ENCODE measurements at regions not wholly inside any gene's neighbourhood (a gene's known extent, or its start where the extent isn't known, plus 50 kb on each side); places are given as distances from the start of the nearest gene placed in this dataset.
"Not testable (repeated sequence)": the region's sequence is repeated elsewhere in the genome, so short reads cannot be mapped to it uniquely, and the experiment has no call there.

- H3K9me3 Mint-ChIP-seq (ENCODE audit: insufficient read depth); DNase-seq; H3K4me3 ChIP-seq (ENCODE audit: control extremely low read depth in 1 of 5, extremely low read depth in 1 of 5, insufficient read depth in 1 of 5, low read depth in 2 of 5, low read length in 4 of 5); intact Hi-C loops (cut with micrococcal nuclease); H3K4me1 ChIP-seq (ENCODE audit: control insufficient read depth in 2 of 2, insufficient read depth in 2 of 2, low read length in 2 of 2); H2AFZ ChIP-seq (ENCODE audit: insufficient read depth, low read depth, low read length, poor library complexity, severe bottlenecking); H3K36me3 ChIP-seq (replicated peaks in 1 of 2; ENCODE audit: control extremely low read depth in 1 of 2, control insufficient read depth in 1 of 2, extremely low read depth in 1 of 2, insufficient read depth in 2 of 2, low read length in 1 of 2); H4K20me1 ChIP-seq (ENCODE audit: control insufficient read depth, insufficient read depth, low read length, poor library complexity, severe bottlenecking); H3K27ac Mint-ChIP-seq; H3K27ac ChIP-seq (ENCODE audit: low read length in 2 of 2); H3K27me3 Mint-ChIP-seq; H3K9me3 ChIP-seq (ENCODE audit: control extremely low read depth in 1 of 3, control insufficient read depth in 2 of 3, insufficient read depth in 1 of 3, low read length in 2 of 3); H3K27me3 ChIP-seq (replicated peaks in 1 of 4; ENCODE audit: control extremely low read depth in 1 of 4, control insufficient read depth in 3 of 4, insufficient read depth in 4 of 4, low read length in 3 of 4); ATAC-seq (ENCODE audit: low read depth); H3K4me3 Mint-ChIP-seq; H3K4me1 Mint-ChIP-seq; H3K9ac ChIP-seq (ENCODE audit: low read length); H3K79me2 ChIP-seq (ENCODE audit: control insufficient read depth, insufficient read depth, low read length); H3K4me2 ChIP-seq (replicated peaks; ENCODE audit: low read depth, low read length, poor library complexity, severe bottlenecking); POLR2A ChIA-PET; CTCF ChIA-PET: not testable (repeated sequence)
- WGBS (ENCODE audit: insufficient coverage), result no CpG with 5 or more reads among the region's 6 CpGs
Observed at GRCh38 chr2:161502279-161502678, 86.2 kb downstream of the TBR1 start.

- WGBS (ENCODE audit: insufficient coverage), result 83% methylated on average over 2 of the region's 9 CpGs
- H3K27me3 Mint-ChIP-seq; H3K4me2 ChIP-seq (replicated peaks; ENCODE audit: low read depth, low read length, poor library complexity, severe bottlenecking); H3K9me3 Mint-ChIP-seq (ENCODE audit: insufficient read depth); H3K36me3 ChIP-seq (replicated peaks in 1 of 2; ENCODE audit: control extremely low read depth in 1 of 2, control insufficient read depth in 1 of 2, extremely low read depth in 1 of 2, insufficient read depth in 2 of 2, low read length in 1 of 2); ATAC-seq (ENCODE audit: low read depth); H3K9ac ChIP-seq (ENCODE audit: low read length); H3K4me1 ChIP-seq (ENCODE audit: control insufficient read depth in 2 of 2, insufficient read depth in 2 of 2, low read length in 2 of 2); H3K79me2 ChIP-seq (ENCODE audit: control insufficient read depth, insufficient read depth, low read length); H3K9me3 ChIP-seq (ENCODE audit: control extremely low read depth in 1 of 3, control insufficient read depth in 2 of 3, insufficient read depth in 1 of 3, low read length in 2 of 3); H2AFZ ChIP-seq (ENCODE audit: insufficient read depth, low read depth, low read length, poor library complexity, severe bottlenecking); H4K20me1 ChIP-seq (ENCODE audit: control insufficient read depth, insufficient read depth, low read length, poor library complexity, severe bottlenecking); H3K4me3 Mint-ChIP-seq; H3K27ac Mint-ChIP-seq; H3K27ac ChIP-seq (ENCODE audit: low read length in 2 of 2); H3K27me3 ChIP-seq (replicated peaks in 1 of 4; ENCODE audit: control extremely low read depth in 1 of 4, control insufficient read depth in 3 of 4, insufficient read depth in 4 of 4, low read length in 3 of 4); CTCF ChIA-PET; intact Hi-C loops (cut with micrococcal nuclease); POLR2A ChIA-PET; H3K4me1 Mint-ChIP-seq; DNase-seq; H3K4me3 ChIP-seq (ENCODE audit: control extremely low read depth in 1 of 5, extremely low read depth in 1 of 5, insufficient read depth in 1 of 5, low read depth in 2 of 5, low read length in 4 of 5): not testable (repeated sequence)
Observed at GRCh38 chr2:161504628-161505289, 88.7 kb downstream of the TBR1 start.

DNA sequence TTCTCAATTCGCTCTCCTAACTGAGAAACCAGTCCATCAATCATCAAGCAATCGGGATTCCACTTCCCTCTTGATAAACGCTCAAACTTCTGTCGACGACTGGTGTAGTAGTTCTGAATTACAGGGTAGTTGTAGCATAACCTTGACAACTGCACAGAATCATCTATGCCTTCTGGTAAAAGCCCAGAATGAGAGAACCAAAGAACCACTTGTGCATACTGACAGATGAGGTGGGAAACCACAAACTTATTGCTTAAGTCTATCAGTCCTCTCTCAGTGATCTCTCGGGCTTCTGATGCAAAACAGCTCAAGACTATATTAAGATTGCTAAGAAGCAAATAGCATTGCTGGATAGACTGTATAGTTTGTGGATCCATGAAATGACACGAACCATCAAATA is 89.4 kb downstream of the TBR1 start:
- H4K20me1 ChIP-seq (ENCODE audit: control insufficient read depth, insufficient read depth, low read length, poor library complexity, severe bottlenecking); ATAC-seq (ENCODE audit: low read depth); H3K4me1 ChIP-seq (ENCODE audit: control insufficient read depth in 2 of 2, insufficient read depth in 2 of 2, low read length in 2 of 2); H3K4me3 Mint-ChIP-seq; H3K27ac ChIP-seq (ENCODE audit: low read length in 2 of 2); H3K27me3 Mint-ChIP-seq; H3K4me3 ChIP-seq (ENCODE audit: control extremely low read depth in 1 of 5, extremely low read depth in 1 of 5, insufficient read depth in 1 of 5, low read depth in 2 of 5, low read length in 4 of 5); H3K27ac Mint-ChIP-seq; H3K79me2 ChIP-seq (ENCODE audit: control insufficient read depth, insufficient read depth, low read length); H3K9ac ChIP-seq (ENCODE audit: low read length); POLR2A ChIA-PET; H3K36me3 ChIP-seq (replicated peaks in 1 of 2; ENCODE audit: control extremely low read depth in 1 of 2, control insufficient read depth in 1 of 2, extremely low read depth in 1 of 2, insufficient read depth in 2 of 2, low read length in 1 of 2); CTCF ChIA-PET; H3K27me3 ChIP-seq (replicated peaks in 1 of 4; ENCODE audit: control extremely low read depth in 1 of 4, control insufficient read depth in 3 of 4, insufficient read depth in 4 of 4, low read length in 3 of 4); DNase-seq; H2AFZ ChIP-seq (ENCODE audit: insufficient read depth, low read depth, low read length, poor library complexity, severe bottlenecking); H3K4me1 Mint-ChIP-seq; H3K9me3 Mint-ChIP-seq (ENCODE audit: insufficient read depth); H3K9me3 ChIP-seq (ENCODE audit: control extremely low read depth in 1 of 3, control insufficient read depth in 2 of 3, insufficient read depth in 1 of 3, low read length in 2 of 3); intact Hi-C loops (cut with micrococcal nuclease); H3K4me2 ChIP-seq (replicated peaks; ENCODE audit: low read depth, low read length, poor library complexity, severe bottlenecking): not testable (repeated sequence)
- WGBS (ENCODE audit: insufficient coverage), result no CpG with 5 or more reads among the region's 7 CpGs

DNA sequence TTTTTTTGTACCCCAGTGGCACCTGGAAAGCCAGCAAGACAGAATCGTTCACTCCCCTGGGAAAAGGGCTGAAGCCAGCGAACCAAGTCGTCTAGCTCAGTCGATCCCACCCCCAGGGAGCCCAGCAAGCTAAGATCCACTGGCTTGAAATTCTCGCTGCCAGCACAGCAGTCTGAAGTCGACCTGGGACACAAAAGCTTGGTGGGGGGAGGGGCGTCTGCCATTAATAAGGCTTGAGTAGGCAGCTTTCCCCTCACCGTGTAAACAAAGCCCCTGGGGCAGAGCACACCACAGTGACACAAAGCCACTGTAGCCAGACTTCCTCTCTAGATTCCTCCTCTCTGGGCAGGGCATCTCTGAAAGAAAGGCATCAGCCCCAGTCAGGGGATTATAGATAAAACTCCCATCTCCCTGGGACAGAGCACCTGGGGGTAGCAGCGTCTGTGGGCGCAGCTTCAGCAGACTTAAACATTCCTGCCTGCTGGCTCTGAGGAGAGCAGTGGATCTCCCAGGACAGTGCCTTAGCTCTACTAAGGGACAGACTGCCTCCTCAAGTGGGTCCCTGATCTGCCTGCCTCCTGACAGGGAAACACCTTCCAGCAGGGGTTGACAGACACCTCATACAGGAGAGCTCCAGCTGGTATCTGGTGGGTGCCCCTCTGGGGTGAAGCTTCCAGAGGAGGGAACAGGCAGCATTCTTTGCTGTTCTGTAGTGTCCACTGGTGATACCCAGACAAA is 97.4 kb downstream of the TBR1 start:
- ATAC-seq (ENCODE audit: low read depth); H3K4me3 Mint-ChIP-seq; H3K27me3 ChIP-seq (replicated peaks in 1 of 4; ENCODE audit: control extremely low read depth in 1 of 4, control insufficient read depth in 3 of 4, insufficient read depth in 4 of 4, low read length in 3 of 4); H4K20me1 ChIP-seq (ENCODE audit: control insufficient read depth, insufficient read depth, low read length, poor library complexity, severe bottlenecking); POLR2A ChIA-PET; H3K36me3 ChIP-seq (replicated peaks in 1 of 2; ENCODE audit: control extremely low read depth in 1 of 2, control insufficient read depth in 1 of 2, extremely low read depth in 1 of 2, insufficient read depth in 2 of 2, low read length in 1 of 2); CTCF ChIA-PET; H3K27ac ChIP-seq (ENCODE audit: low read length in 2 of 2); H3K4me2 ChIP-seq (replicated peaks; ENCODE audit: low read depth, low read length, poor library complexity, severe bottlenecking); H3K4me1 Mint-ChIP-seq; H3K9me3 ChIP-seq (ENCODE audit: control extremely low read depth in 1 of 3, control insufficient read depth in 2 of 3, insufficient read depth in 1 of 3, low read length in 2 of 3); H3K9ac ChIP-seq (ENCODE audit: low read length); H3K4me1 ChIP-seq (ENCODE audit: control insufficient read depth in 2 of 2, insufficient read depth in 2 of 2, low read length in 2 of 2); DNase-seq; H3K27ac Mint-ChIP-seq; H2AFZ ChIP-seq (ENCODE audit: insufficient read depth, low read depth, low read length, poor library complexity, severe bottlenecking); H3K9me3 Mint-ChIP-seq (ENCODE audit: insufficient read depth); H3K79me2 ChIP-seq (ENCODE audit: control insufficient read depth, insufficient read depth, low read length); H3K4me3 ChIP-seq (ENCODE audit: control extremely low read depth in 1 of 5, extremely low read depth in 1 of 5, insufficient read depth in 1 of 5, low read depth in 2 of 5, low read length in 4 of 5); H3K27me3 Mint-ChIP-seq; intact Hi-C loops (cut with micrococcal nuclease): not testable (repeated sequence)
- 83% methylated on average over 4 of the region's 10 CpGs for WGBS (ENCODE audit: insufficient coverage)
